ENCODE measurements at regions not wholly inside any gene's neighbourhood (a gene's known extent, or its start where the extent isn't known, plus 50 kb on each side); places are given as distances from the start of the nearest gene placed in this dataset.

- no peaks in the 10 kb centered on the region for H3K79me2 ChIP-seq (ENCODE audit: control insufficient read depth, insufficient read depth, low read length)
- no peak overlapping the region for H3K4me3 ChIP-seq (ENCODE audit: control insufficient read depth in 2 of 3, extremely low read depth in 1 of 3, insufficient read depth in 2 of 3, low read depth in 1 of 3, low read length in 3 of 3)
- H3K27ac ChIP-seq (ENCODE audit: control insufficient read depth, insufficient read depth, low read length), result no peak overlapping the region
- dilution Hi-C loops (cut with MboI; ENCODE audit: extremely low pct_ligation_motif_present, low sequenced_read_pairs), result no loop called here
- DNase-seq (ENCODE audit: low read depth, low spot score) (no peak), FAIRE-seq (no peak)
- H4K20me1 ChIP-seq (ENCODE audit: control insufficient read depth, extremely low read depth, insufficient read depth, low read length), result no peaks in the 10 kb centered on the region
- H3K9me1 ChIP-seq (ENCODE audit: control insufficient read depth, extremely low read depth, insufficient read depth, low read length), result no peaks in the 10 kb centered on the region
- H3K9ac ChIP-seq (ENCODE audit: control insufficient read depth, extremely low read depth, insufficient read depth, low read length), result no peak overlapping the region
- TF ChIP-seq CTCF (optimal IDR thresholded peaks at IDR 0.05 in 1 of 3, IDR thresholded peaks at IDR 0.05 in 1 of 3, conservative IDR thresholded peaks at IDR 0.05 in 1 of 3; ENCODE audit: extremely low read depth in 1 of 3, insufficient read depth in 2 of 3, low read length in 3 of 3), result no peak
- no peak for TF ChIP-seq EZH2 (IDR thresholded peaks at IDR 0.05; ENCODE audit: low read length)
- H3K27me3 ChIP-seq (ENCODE audit: control insufficient read depth, extremely low read depth, insufficient read depth, low read length), result peaks cover 11% of the 10 kb centered on the region
- H3K36me3 ChIP-seq (ENCODE audit: control insufficient read depth in 2 of 2, extremely low read depth in 1 of 2, insufficient read depth in 2 of 2, low read length in 2 of 2), result no peaks in the 10 kb centered on the region
- no peak overlapping the region for H3K4me2 ChIP-seq (ENCODE audit: control insufficient read depth, extremely low read depth, insufficient read depth, low read depth, low read length)
- H3K4me1 ChIP-seq (ENCODE audit: control insufficient read depth, extremely low read depth, insufficient read depth, low read length), result no peaks in the 10 kb centered on the region
- H2AFZ ChIP-seq (ENCODE audit: control insufficient read depth, low read length), result no peak overlapping the region
- H3K9me3 ChIP-seq (ENCODE audit: control insufficient read depth, low read depth, low read length), result no peaks in the 10 kb centered on the region
Measured at GRCh38 chr7:131652194-131652593, 95.8 kb upstream of the PODXL start.

GRCh38 chr7:131649879-131650278, 93.5 kb upstream of the PODXL start:
- H3K27me3 ChIP-seq (ENCODE audit: control insufficient read depth, extremely low read depth, insufficient read depth, low read length), result peaks cover 11% of the 10 kb centered on the region
- H3K4me2 ChIP-seq (ENCODE audit: control insufficient read depth, extremely low read depth, insufficient read depth, low read depth, low read length), result no peak overlapping the region
- TF ChIP-seq EZH2 (IDR thresholded peaks at IDR 0.05; ENCODE audit: low read length) (no peak), CTCF (optimal IDR thresholded peaks at IDR 0.05 in 1 of 3, IDR thresholded peaks at IDR 0.05 in 1 of 3, conservative IDR thresholded peaks at IDR 0.05 in 1 of 3; ENCODE audit: extremely low read depth in 1 of 3, insufficient read depth in 2 of 3, low read length in 3 of 3) (no peak)
- H3K27ac ChIP-seq (ENCODE audit: control insufficient read depth, insufficient read depth, low read length), result no peak overlapping the region
- FAIRE-seq (no peak), DNase-seq (ENCODE audit: low read depth, low spot score) (no peak)
- no peaks in the 10 kb centered on the region for H4K20me1 ChIP-seq (ENCODE audit: control insufficient read depth, extremely low read depth, insufficient read depth, low read length)
- dilution Hi-C loops (cut with MboI; ENCODE audit: extremely low pct_ligation_motif_present, low sequenced_read_pairs), result no loop called here
- H3K9ac ChIP-seq (ENCODE audit: control insufficient read depth, extremely low read depth, insufficient read depth, low read length), result no peak overlapping the region
- H3K9me3 ChIP-seq (ENCODE audit: control insufficient read depth, low read depth, low read length), result no peaks in the 10 kb centered on the region
- no peaks in the 10 kb centered on the region for H3K4me1 ChIP-seq (ENCODE audit: control insufficient read depth, extremely low read depth, insufficient read depth, low read length)
- H3K9me1 ChIP-seq (ENCODE audit: control insufficient read depth, extremely low read depth, insufficient read depth, low read length), result no peaks in the 10 kb centered on the region
- no peaks in the 10 kb centered on the region for H3K79me2 ChIP-seq (ENCODE audit: control insufficient read depth, insufficient read depth, low read length)
- no peak overlapping the region for H3K4me3 ChIP-seq (ENCODE audit: control insufficient read depth in 2 of 3, extremely low read depth in 1 of 3, insufficient read depth in 2 of 3, low read depth in 1 of 3, low read length in 3 of 3)
- no peak overlapping the region for H2AFZ ChIP-seq (ENCODE audit: control insufficient read depth, low read length)
- no peaks in the 10 kb centered on the region for H3K36me3 ChIP-seq (ENCODE audit: control insufficient read depth in 2 of 2, extremely low read depth in 1 of 2, insufficient read depth in 2 of 2, low read length in 2 of 2)
